ENCODE measurements at regions not wholly inside any gene's neighbourhood (a gene's known extent, or its start where the extent isn't known, plus 50 kb on each side); places are given as distances from the start of the nearest gene placed in this dataset.

- no peak for TF ChIP-seq GATA2 (IDR thresholded peaks at IDR 0.05; ENCODE audit: low read depth, low read length)
Measured at GRCh38 chr12:63206494-63206893, 55.5 kb upstream of the AVPR1A start.

Measured in SH-SY5Y (cell line).